OCI-LY1 (cell line): ENCODE measurements at regions not wholly inside any gene's neighbourhood (a gene's known extent, or its start where the extent isn't known, plus 50 kb on each side); places are given as distances from the start of the nearest gene placed in this dataset.

Experiments used
- H2AFZ ChIP-seq: fragments of 200-600 bp; sonication (generic), shearing (Covaris generic); 2 replicates; pipeline ENCODE4 v1.6.0; 2014; ENCODE audit warnings: antibody characterized with exemption, mild to moderate bottlenecking, low read length
- H3F3A ChIP-seq: fragments of 200-600 bp; sonication (generic), shearing (Covaris generic); 2 replicates; pipeline ENCODE4 v1.6.0; 2014; ENCODE audit warnings: mild to moderate bottlenecking, antibody characterized with exemption, low read length, moderate library complexity; ENCODE audit not compliant: insufficient read depth
- H3K27ac ChIP-seq: fragments of 200-600 bp; sonication (generic); 2 replicates; pipeline ENCODE4 v1.5.1; 2014; ENCODE audit warnings: low read length, mixed run types, mild to moderate bottlenecking, low read depth; ENCODE audit not compliant: poor library complexity, severe bottlenecking
- H3K27me3 ChIP-seq: fragments of 200-600 bp; sonication (generic); 2 replicates; pipeline ENCODE4 v1.6.0; 2014; ENCODE audit warnings: antibody characterized with exemption, mild to moderate bottlenecking, low read length, moderate library complexity; ENCODE audit not compliant: insufficient read depth
- H3K36me3 ChIP-seq: fragments of 200-600 bp; sonication (generic); 2 replicates; pipeline ENCODE4 v1.6.1; 2014; ENCODE audit warnings: mild to moderate bottlenecking, antibody characterized with exemption, low read length, moderate library complexity, mixed read lengths; ENCODE audit not compliant: insufficient read depth
- H3K4me1 ChIP-seq: fragments of 200-600 bp; sonication (generic); 2 replicates; pipeline ENCODE4 v1.5.1; 2014; ENCODE audit warnings: mild to moderate bottlenecking, low read length, moderate library complexity; ENCODE audit not compliant: insufficient read depth, severe bottlenecking
- H3K4me2 ChIP-seq: fragments of 200-600 bp; sonication (generic), shearing (Covaris generic); 2 replicates; pipeline ENCODE4 v1.6.1; 2014; ENCODE audit warnings: low read length
- H3K4me3 ChIP-seq: fragments of 200-600 bp; sonication (generic); 2 replicates; pipeline ENCODE4 v1.5.1; 2014; ENCODE audit warnings: low read length, low read depth, mild to moderate bottlenecking, mixed read lengths; ENCODE audit not compliant: poor library complexity, severe bottlenecking
- H3K79me2 ChIP-seq: fragments of 200-600 bp; shearing (Covaris generic); 2 replicates; pipeline ENCODE4 v1.6.1; 2016; ENCODE audit warnings: mixed run types, low read length, mixed read lengths; ENCODE audit not compliant: insufficient read depth
- H3K9ac ChIP-seq: fragments of 200-600 bp; sonication (generic), shearing (Covaris generic); 2 replicates; pipeline ENCODE4 v1.6.1; 2014; ENCODE audit warnings: mild to moderate bottlenecking, low read length, mixed read lengths
- H3K9me2 ChIP-seq: fragments of 200-600 bp; sonication (generic), shearing (Covaris generic); 2 replicates; pipeline ENCODE4 v1.6.1; 2014; ENCODE audit warnings: low read depth, mild to moderate bottlenecking, low read length, mixed read lengths
- H3K9me3 ChIP-seq: fragments of 200-600 bp; shearing (Covaris generic); 2 replicates; pipeline ENCODE4 v1.6.1; 2014; ENCODE audit warnings: low read length, mixed read lengths
- H4K20me1 ChIP-seq: fragments of 200-600 bp; sonication (generic), shearing (Covaris generic); 2 replicates; pipeline ENCODE4 v1.6.0; 2016; ENCODE audit warnings: mild to moderate bottlenecking, low read length; ENCODE audit not compliant: insufficient read depth
- EZH2 ChIP-seq: fragments of 200-600 bp; sonication (generic), shearing (Covaris generic); IDR thresholded peaks from 2 replicates; pipeline ENCODE4 v1.8.0; 2017; ENCODE audit warnings: borderline replicate concordance, mixed run types, mild to moderate bottlenecking, antibody characterized with exemption, low read length, moderate library complexity, mixed read lengths
- TF ChIP-seq, protein P1 (sequence below): fragments of 200-600 bp; sonication (generic), shearing (Covaris generic); IDR thresholded peaks from 2 replicates; pipeline ENCODE4 v1.5.1; 2017; ENCODE audit warnings: mild to moderate bottlenecking, antibody characterized with exemption, low read length, moderate library complexity, mixed read lengths

DNA sequence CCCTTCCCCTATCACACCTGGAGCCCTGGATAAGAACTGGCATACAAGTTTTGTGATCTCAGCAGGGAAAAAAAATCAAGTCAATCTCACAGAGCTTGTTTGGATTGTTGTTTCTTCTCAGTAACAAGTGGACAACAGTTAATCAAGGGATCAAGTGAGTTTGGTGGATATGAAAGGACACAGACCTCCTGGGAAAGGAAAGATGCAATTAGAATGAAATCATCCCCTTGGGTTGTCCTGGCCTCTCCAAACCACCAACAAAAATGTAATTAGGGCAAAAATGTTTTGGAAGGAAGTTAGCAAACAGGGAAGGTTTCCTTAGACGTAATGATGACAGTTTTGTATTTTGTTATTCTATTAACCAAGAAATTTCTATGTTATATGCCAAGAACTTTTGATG, 99.1 kb upstream of the PRDM1 start:
- H3K27me3 ChIP-seq: no peaks in the 10 kb centered on the region
- H3K4me1 ChIP-seq: peaks cover 5% of the 10 kb centered on the region
- H3K4me3 ChIP-seq: no peak overlapping the region
- H3K27ac ChIP-seq: no peak overlapping the region
- H4K20me1 ChIP-seq: no peaks in the 10 kb centered on the region
- H3F3A ChIP-seq: no peaks in the 10 kb centered on the region
- no peak overlapping the region for H3K9ac ChIP-seq
- TF ChIP-seq EZH2: no peak
- TF ChIP-seq, protein P1, sequence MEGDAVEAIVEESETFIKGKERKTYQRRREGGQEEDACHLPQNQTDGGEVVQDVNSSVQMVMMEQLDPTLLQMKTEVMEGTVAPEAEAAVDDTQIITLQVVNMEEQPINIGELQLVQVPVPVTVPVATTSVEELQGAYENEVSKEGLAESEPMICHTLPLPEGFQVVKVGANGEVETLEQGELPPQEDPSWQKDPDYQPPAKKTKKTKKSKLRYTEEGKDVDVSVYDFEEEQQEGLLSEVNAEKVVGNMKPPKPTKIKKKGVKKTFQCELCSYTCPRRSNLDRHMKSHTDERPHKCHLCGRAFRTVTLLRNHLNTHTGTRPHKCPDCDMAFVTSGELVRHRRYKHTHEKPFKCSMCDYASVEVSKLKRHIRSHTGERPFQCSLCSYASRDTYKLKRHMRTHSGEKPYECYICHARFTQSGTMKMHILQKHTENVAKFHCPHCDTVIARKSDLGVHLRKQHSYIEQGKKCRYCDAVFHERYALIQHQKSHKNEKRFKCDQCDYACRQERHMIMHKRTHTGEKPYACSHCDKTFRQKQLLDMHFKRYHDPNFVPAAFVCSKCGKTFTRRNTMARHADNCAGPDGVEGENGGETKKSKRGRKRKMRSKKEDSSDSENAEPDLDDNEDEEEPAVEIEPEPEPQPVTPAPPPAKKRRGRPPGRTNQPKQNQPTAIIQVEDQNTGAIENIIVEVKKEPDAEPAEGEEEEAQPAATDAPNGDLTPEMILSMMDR: no peak
- H3K36me3 ChIP-seq: no peaks in the 10 kb centered on the region
- no peaks in the 10 kb centered on the region for H3K79me2 ChIP-seq
- H2AFZ ChIP-seq: no peak overlapping the region
- H3K4me2 ChIP-seq: no peak overlapping the region
- H3K9me3 ChIP-seq: no peaks in the 10 kb centered on the region
- no peaks in the 10 kb centered on the region for H3K9me2 ChIP-seq

GRCh38 chr6:105985816-105986632, 100.1 kb upstream of the PRDM1 start:
- no peaks in the 10 kb centered on the region for H3K27me3 ChIP-seq
- no peaks in the 10 kb centered on the region for H3K79me2 ChIP-seq
- H3K9me2 ChIP-seq: no peaks in the 10 kb centered on the region
- no peak overlapping the region for H3K27ac ChIP-seq
- TF ChIP-seq, protein P1: no peak
- TF ChIP-seq EZH2: no peak
- no peaks in the 10 kb centered on the region for H3K4me1 ChIP-seq
- H4K20me1 ChIP-seq: no peaks in the 10 kb centered on the region
- no peak overlapping the region for H3K9ac ChIP-seq
- H2AFZ ChIP-seq: no peak overlapping the region
- H3K4me2 ChIP-seq: no peak overlapping the region
- no peak overlapping the region for H3K4me3 ChIP-seq
- no peaks in the 10 kb centered on the region for H3K36me3 ChIP-seq
- H3F3A ChIP-seq: no peaks in the 10 kb centered on the region
- no peaks in the 10 kb centered on the region for H3K9me3 ChIP-seq

- Histone ChIP-seq H3K36me3 (no peaks in the 10 kb centered on the region), H3K9ac (no peak overlapping the region), H3K4me3 (no peak overlapping the region), H3K4me1 (no peaks in the 10 kb centered on the region), H3K9me3 (no peaks in the 10 kb centered on the region), H3K27me3 (no peaks in the 10 kb centered on the region), H3F3A (no peaks in the 10 kb centered on the region), H3K79me2 (no peaks in the 10 kb centered on the region), H3K9me2 (no peaks in the 10 kb centered on the region), H4K20me1 (no peaks in the 10 kb centered on the region), H2AFZ (no peak overlapping the region), H3K4me2 (no peak overlapping the region), H3K27ac (no peak overlapping the region)
- TF ChIP-seq EZH2: no peak
- TF ChIP-seq, protein P1: no peak
Observed at GRCh38 chr6:105985098-105985815, 100.9 kb upstream of the PRDM1 start.
